ENCODE measurements at regions not wholly inside any gene's neighbourhood (a gene's known extent, or its start where the extent isn't known, plus 50 kb on each side); places are given as distances from the start of the nearest gene placed in this dataset.

DNA sequence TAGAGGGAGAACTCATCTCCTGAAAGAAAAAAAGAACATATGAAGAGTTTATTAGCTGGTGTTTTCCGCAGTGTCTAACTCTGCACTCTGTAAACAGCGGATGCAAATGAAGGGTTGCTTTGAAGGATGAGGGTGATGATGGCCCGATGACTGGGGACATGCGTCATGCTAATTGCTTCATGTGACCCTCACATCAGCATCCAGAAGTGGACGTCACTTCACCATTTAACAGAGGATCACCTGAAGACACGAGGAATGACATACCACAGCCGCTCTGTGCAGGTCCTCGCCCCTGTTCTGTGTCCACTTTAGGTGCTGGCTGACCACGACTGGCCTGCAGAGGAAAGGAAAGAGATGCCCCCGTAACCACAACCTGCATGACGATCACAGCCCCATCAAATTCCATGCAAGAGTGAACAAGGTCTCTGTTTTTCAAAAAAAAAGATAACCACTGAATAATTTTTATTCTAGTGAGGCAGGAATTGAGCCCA lies 82.9 kb downstream of the KLF6 start:
- TF ChIP-seq CTCF (IDR thresholded peaks at IDR 0.05) (no peak), POLR2A (IDR thresholded peaks at IDR 0.05) (no peak)

Data from right lobe of liver (tissue), 4 donors.